ENCODE measurements at regions not wholly inside any gene's neighbourhood (a gene's known extent, or its start where the extent isn't known, plus 50 kb on each side); places are given as distances from the start of the nearest gene placed in this dataset.

DNA sequence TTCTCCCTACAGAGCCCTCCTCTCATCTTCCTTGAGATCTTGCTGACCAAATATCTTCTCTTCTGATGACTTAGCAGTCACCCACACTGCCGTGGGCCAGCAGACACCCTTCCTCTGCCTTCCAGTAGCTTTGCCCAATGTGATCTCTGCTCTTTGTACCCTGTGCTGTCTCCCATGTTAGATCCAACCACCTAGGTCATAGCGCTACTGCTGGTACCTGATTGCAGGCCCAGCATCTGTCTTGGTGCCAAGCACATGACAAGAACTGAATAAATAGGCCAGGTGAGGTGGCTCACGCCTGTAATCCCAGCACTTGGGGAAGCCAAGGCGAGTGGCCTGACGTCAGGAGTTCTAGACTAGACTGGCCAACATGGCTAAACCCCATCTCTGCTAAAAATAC is 149.7 kb downstream of the TM9SF2 start:
- no peak for DNase-seq (ENCODE audit: low read depth in 3 of 3, low spot score in 1 of 3)

DNA sequence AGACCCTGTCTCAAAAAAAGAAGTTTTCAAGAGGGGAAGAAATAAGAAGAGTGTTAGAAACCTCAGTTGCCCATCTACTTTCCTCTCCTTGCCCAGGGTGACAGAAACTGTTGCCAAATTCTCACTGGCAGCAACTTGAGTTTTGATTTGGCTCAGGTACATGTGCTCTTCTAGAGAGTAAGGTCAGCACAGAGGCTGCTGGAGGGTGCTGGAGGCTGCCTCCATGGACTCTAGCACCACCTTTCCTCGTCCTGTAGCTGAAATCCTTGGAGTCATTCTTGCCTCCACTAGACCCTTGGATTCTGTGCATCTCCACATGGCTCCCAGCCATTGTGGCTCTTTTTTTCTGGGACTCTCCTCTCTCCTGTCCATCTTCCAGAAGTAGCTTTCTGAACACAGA is 149.1 kb downstream of the TM9SF2 start:
- DNase-seq (ENCODE audit: low read depth in 3 of 3, low spot score in 1 of 3): no peak

GRCh38 chr13:99648927-99649326 is 147.7 kb downstream of the TM9SF2 start:
- no peak for DNase-seq (ENCODE audit: low read depth in 3 of 3, low spot score in 1 of 3)

- no peak for DNase-seq (ENCODE audit: low read depth in 3 of 3, low spot score in 1 of 3)
Observed at GRCh38 chr13:99648066-99648665, 146.9 kb downstream of the TM9SF2 start.

GRCh38 chr13:99647596-99647985 is 146.3 kb downstream of the TM9SF2 start:
- no peak for DNase-seq (ENCODE audit: low read depth in 3 of 3, low spot score in 1 of 3)

DNA sequence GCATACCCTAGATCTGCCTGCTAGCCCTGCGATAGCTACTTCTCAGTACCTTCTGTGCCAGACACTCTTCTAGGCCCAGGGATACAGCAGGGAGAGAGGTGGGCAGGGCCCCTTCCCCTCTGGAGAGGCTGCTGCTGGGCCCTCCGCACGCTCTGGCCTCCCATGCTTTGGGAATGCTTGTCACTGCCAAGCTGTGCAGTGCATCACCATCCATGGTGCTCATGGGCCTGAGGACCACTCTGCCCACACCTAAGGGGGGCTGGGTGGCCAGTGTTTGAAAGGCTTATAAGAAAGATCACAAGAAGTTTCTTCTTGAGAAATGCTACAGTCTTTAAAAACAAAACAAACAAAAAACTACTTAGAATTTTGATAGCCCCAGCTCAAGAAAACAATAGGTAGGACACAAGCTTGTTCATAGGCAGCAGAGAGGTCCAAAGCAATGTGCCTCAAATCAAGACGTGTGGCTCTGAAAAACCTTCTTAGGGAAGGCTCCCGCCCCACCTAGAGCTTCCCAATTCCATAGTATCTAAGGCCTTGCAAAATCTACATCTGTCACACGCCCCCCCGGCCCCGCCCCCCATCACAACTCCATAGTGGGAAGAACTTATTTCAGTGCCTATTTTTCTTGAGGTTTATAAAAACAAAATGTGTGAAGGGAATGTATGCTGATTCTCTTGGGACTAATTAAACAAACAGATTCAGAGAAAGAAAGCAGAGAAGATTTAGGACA is 145.8 kb downstream of the TM9SF2 start:
- no peak for DNase-seq (ENCODE audit: low read depth in 3 of 3, low spot score in 1 of 3)

- DNase-seq (ENCODE audit: low read depth in 3 of 3, low spot score in 1 of 3): no peak
Observed at GRCh38 chr13:99642841-99643240, 141.6 kb downstream of the TM9SF2 start.

GRCh38 chr13:99642006-99642405 is 140.7 kb downstream of the TM9SF2 start:
- DNase-seq (ENCODE audit: low read depth in 3 of 3, low spot score in 1 of 3): no peak

DNA sequence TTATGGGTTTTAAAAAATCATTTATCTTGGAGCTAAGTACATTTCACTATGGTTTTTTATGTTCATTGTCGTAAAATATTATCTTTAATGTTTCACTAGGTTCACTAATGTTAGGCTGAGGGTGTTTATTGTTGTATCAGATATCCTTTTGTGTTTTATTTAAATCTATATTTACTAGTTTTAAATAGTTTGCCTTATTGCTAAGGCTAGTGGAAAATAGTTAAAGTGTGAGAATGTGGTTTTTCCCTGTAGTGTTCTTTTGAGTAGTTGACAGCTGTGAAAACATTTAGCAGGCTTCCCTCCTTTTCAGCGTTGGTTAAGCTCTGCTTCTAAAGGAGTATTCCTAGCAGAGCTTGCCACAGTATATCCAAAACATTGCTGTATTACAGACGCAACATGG is 139.0 kb downstream of the TM9SF2 start:
- no peak for DNase-seq (ENCODE audit: low read depth in 3 of 3, low spot score in 1 of 3)

- no peak for DNase-seq (ENCODE audit: low read depth in 3 of 3, low spot score in 1 of 3)
Observed at GRCh38 chr13:99639126-99639525, 137.9 kb downstream of the TM9SF2 start.

- no peak for DNase-seq (ENCODE audit: low read depth in 3 of 3, low spot score in 1 of 3)
Observed at GRCh38 chr13:99636728-99637353, 135.6 kb downstream of the TM9SF2 start.

DNA sequence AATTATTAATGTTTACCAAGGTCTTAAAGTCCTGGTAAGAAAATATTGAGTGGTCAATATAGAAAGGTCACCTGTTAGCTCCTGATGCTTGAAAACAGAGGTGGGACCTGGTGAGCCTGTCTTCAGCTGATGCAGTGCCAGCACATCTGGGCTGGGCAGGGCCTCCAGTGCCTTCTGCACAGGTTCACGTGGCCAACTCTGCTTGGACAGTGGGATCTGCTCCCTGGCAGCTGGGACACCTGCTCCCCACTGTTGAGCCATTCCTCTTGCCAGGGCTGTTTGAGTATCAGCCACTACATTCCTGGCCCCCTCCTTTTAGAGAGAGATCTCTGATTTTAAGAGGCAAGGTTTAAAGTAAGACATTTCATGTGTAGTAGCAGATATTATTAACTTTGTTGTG is 135.0 kb downstream of the TM9SF2 start:
- no peak for DNase-seq (ENCODE audit: low read depth in 3 of 3, low spot score in 1 of 3)

- DNase-seq (ENCODE audit: low read depth in 3 of 3, low spot score in 1 of 3): no peak
Observed at GRCh38 chr13:99634672-99635071, 133.4 kb downstream of the TM9SF2 start.

- no peak for DNase-seq (ENCODE audit: low read depth in 3 of 3, low spot score in 1 of 3)
Observed at GRCh38 chr13:99630269-99630898, 129.1 kb downstream of the TM9SF2 start.

DNA sequence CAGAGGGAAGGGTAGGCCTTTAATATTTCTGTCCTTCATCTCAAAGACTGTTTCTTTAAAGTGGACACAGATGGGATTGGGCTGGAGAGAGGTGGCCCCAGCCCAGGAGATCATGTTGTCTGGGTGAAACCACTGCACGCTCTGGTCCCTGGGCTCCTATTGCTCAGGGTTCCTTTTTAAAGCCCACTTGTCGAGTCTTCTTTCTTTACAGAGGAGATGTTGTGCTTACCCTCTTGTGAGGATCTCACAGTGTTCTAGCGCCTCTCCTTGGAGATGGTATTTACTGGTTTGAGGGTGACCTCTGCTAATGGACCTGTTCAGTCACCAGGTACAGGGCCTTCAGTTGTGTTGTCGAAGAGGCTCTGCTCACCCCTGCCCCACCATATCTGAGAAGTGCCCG is 128.4 kb downstream of the TM9SF2 start:
- DNase-seq (ENCODE audit: low read depth in 3 of 3, low spot score in 1 of 3): no peak

- no peak for DNase-seq (ENCODE audit: low read depth in 3 of 3, low spot score in 1 of 3)
Observed at GRCh38 chr13:99628442-99628841, 127.2 kb downstream of the TM9SF2 start.

GRCh38 chr13:99626461-99627082 is 125.3 kb downstream of the TM9SF2 start:
- DNase-seq (ENCODE audit: low read depth in 3 of 3, low spot score in 1 of 3): no peak

GRCh38 chr13:99624936-99625540 is 123.8 kb downstream of the TM9SF2 start:
- no peak for DNase-seq (ENCODE audit: low read depth in 3 of 3, low spot score in 1 of 3)

DNA sequence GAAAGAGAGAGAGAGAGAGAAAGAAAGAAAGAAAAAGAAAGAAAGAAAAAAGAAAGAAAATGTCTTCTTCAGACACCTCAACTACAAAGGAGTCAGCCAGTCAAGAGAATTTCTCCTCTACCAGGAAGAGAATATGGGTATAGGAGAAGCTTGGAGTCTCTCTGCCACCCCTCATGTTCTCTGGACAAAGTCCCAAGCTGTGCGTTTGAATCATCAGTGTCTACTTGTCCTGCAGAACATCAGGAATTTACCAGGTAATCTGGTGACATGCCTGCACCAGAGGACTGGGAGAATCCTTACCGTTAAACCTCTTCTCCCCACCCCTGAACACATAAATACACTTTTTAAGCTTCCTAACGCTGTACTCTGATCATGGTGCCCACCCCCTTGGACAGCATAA is 119.5 kb downstream of the TM9SF2 start:
- DNase-seq (ENCODE audit: low read depth in 3 of 3, low spot score in 1 of 3): no peak

DNA sequence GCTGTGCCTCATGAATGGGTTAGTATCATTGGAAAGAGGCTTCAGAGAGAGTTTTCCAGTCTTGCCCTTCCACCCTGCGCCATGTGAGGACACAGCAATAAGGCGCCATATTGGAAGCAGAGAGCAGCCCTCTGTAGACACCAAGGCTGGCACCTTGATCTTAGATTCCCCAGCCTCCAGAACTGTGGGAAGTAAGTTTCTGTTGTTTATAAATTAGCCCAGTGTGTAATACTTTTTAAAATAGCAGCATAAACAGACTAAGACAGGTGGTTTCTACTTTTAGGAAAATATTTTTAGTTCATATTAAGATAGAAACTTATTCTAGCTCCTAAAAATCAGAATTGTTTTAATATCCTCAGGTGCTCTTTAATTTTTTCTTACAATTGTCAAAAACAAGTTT is 117.9 kb downstream of the TM9SF2 start:
- DNase-seq (ENCODE audit: low read depth in 3 of 3, low spot score in 1 of 3): no peak
